HG03196 (cell line): ENCODE measurements at regions not wholly inside any gene's neighbourhood (a gene's known extent, or its start where the extent isn't known, plus 50 kb on each side); places are given as distances from the start of the nearest gene placed in this dataset.

Source experiments
- ATAC-seq: cut with Tn5 transposase; IDR thresholded peaks from one replicate; pipeline ENCODE4 v1.9.1; 2021; ENCODE audit not compliant: unreplicated experiment

DNA sequence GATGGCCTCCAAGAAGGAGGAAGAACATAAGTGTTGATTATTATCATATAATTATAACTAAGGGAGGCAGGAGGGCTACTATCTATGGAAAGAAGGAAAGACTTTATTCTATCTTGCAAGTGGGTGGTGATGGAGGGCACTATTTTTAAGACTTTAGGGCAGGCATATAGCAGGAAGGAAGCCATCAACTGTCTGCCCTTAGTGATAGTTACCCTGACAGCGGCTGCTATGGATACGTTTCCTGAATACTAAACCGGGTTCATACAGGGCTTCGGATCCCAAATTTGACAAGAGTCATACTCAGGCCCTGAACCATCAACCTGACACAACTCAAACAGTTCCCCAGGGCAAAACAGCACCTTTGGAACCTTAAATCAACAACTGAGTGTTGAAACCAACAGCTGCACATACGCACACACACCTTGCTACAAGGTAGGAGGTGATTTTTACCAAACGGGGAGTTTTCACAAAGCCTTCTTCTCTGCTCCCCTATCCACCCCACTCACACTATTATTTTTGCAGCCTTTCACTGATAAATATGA is 397.2 kb downstream of the OMA1 start:
- ATAC-seq: no peak

DNA sequence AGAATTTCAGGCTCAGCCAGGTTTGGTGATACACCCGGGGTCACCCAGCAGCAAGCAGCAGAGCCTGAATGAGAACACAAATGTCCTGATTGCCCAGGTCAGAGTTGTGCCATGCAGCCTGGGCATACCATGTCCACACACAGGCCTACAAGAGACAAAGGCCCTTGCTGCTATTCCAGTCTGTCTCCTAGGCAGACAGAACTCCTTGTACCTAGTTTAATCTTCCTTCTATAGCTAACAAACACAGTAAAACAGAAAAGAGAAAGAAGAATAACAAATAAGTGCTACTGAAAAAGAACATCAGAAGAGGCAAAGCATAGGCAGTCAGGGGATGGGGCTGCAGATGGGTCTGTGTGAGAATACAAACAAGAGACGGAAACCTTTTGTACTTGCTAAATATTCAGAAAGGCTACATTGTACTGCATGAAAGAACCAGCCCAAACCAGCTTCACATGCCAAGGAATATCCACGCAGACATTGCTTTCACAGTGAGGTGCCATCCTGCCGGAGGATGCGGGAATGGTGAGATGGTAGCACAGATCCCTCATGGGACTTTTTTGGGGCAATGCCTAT is 401.7 kb downstream of the OMA1 start:
- ATAC-seq: no peak

DNA sequence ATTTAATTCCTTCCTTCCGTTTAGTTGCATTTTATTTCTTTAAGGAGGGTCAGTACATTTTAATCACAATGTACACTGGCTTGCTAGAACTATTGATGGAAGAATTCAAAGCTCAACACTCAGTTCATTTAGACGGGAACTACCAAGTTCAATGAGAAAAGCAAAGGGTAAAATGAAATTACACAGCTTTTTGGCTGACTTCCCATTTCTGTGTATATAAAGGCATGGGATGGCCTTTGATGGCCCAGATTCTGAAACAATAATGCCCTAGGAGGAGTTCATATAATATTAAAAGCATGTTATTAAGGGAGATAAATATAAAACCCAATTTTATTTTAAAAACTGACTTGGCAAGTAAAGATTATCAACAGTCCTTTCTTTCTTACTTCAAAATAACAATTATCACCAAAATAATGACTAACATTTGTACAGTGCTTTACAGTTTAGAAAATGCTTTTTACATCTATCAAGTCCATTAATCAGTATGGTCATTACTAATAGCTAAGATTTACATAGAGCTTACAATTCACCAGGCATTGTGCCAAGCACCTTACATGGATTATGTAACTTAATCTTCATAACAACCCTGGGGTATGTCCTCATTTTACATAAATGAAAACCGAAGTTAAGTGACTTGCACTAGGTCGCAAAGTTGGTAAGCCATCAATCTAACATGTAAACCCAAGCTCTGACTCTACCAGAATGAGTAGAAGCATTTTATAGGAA is 402.4 kb downstream of the OMA1 start:
- ATAC-seq: no peak

DNA sequence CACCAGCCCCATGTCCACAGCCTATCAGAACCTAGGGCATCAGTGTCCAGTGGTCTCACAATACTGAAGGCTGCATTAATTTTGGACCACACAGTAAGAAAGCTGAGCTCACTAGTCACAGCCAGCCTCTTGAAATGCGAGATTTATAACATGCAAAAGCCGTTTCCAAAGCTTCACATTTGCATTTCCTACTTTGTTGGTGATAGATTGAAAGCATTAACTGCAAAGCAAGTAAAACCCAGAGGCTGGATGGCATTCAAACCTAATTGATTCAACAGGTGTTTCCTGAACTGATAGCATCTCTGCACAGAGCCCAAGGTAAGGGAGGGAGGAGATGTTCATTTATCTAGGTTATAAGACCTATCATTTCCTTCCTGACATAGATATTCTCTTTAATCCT is 410.1 kb downstream of the OMA1 start:
- no peak for ATAC-seq

DNA sequence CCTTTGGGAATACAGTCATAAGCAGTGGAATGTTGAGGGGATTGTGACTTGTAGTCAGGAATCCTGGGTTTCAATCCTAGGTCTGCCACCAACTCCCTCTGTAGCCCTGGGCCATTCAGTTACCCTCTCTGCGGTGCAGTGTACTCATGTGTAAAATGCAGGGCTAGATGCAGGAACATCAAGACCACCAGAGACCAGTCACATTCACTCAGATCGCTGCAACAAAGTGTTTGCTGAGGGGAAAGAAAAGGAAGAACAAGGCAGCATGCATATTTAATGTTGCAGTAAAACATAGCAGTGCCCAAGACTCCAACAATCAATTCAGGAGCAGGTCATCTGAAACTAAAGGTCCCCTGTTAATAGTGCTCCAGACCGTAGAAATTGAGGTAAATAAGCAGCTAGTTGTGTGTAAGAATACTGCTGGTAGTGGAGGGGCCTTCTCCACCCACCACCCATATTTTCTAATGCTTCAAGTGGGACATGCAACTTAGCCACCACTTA is 410.7 kb downstream of the OMA1 start:
- ATAC-seq: no peak

DNA sequence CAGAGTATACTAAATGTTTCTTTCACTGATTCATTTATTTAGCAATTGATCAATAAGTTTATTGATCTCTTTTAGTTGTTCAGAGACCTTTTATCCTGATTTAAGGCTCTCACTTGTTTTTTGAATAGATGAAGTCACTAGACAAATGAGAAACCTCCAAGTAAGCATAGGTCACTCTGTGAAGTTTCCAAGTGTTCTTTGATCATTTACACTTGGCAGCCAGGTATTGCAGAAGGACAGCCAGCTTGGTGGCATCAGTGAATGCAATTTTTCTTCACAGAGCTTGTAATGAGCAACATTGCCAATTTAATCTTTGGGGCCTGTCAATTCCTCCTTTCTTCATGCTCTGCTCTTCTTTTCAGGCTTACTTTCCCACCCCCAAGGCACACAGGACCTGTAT is 413.0 kb downstream of the OMA1 start:
- no peak for ATAC-seq

DNA sequence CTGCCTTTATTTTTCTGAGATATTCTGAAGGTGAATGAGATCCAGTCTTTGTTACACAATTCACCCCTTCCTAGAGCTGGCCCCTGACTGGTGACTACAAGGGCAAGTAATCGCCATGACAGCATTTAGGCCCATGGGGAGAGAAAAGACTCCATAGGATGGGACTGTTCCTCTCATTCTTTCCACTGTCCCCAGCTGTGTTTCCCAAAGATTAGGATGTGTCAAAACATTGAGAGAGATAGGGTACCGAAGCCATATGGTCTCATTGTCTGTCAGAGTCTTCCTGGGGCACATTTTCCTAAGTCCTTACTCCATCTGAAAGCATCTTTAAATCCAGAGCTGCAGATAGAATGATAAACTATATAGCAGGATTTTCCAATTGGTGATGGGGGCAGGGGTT is 423.5 kb downstream of the OMA1 start:
- no peak for ATAC-seq

DNA sequence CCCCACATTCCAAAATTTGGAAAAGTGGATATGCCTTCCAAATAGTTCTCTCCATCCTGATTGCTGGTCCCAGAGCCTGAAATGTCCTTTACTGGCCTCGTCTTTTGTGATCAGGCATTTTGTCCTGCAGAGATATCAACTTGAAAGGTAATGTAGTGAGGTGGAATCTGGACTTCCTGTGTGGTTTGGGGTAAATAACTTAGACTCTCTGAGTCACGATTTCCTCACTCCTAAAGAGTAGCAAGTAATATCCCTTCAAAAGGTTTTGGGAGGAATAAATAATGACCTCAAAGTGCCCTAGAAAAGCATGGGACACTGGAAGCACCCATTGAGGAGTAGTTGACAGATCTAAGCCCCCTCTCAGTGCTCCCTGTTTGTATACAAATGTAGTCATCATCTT is 426.6 kb downstream of the OMA1 start:
- ATAC-seq: no peak

DNA sequence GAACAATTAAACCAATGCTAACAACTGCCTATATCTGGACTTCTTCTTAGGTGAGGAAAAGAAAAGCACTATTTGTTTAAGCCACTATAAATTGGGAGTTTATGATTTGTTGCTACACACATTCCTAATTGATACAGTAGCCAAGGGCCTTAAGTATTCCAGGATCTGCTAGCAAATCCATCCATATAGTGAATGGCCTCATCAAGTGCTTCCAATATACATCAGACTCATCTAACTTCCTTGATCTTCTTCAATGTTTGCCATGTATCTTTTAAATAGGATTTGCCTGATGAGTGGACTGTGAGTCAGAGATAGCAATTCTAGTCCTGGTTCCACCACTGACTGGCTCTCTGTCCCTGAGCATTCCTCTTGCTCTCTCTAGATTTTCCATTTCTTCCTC is 430.2 kb downstream of the OMA1 start:
- no peak for ATAC-seq

DNA sequence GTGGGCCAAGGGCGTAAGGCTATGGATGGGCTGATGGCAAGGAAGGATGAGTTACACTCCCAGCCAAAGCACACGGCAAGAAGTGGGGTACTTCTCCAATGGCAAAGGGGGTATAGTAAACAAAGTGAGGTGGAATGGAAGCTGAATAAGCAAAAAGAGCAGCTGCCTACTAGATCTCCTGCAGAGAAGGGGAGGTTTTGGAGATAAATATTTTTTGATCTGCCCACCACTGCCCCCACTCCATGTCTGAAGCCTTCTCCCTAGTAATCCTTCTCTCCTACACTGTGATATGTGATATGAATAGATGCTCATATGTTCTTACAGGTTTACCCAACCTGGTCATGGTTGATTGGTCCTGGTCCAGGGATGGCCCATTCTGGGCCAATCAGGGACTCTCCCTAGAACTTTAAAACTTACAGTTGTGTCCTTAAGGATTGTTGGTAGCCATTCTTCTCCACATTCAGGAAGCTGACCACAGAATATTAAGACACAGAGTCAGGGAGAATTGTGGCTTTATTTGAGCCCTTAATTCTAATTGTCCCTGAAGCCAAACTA is 436.8 kb downstream of the OMA1 start:
- no peak for ATAC-seq

DNA sequence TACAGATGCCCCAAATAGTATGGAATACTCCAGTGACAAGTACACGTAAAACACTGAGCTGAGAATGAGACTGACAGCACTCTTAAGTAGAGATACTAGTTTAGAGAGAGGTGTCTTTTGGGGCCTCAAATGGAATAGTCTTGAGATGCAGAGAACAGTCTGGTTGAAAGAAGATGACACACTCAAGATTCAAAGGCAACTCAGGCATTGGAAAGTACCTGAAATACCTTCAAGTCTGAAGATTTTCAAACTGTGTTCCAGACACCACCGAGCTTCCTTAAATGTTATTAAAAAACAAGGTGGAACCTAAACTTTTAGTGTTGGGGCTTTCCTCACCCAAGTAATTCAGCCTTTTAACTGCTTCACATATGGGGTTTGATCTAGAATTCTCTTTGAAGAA is 437.7 kb downstream of the OMA1 start:
- no peak for ATAC-seq

DNA sequence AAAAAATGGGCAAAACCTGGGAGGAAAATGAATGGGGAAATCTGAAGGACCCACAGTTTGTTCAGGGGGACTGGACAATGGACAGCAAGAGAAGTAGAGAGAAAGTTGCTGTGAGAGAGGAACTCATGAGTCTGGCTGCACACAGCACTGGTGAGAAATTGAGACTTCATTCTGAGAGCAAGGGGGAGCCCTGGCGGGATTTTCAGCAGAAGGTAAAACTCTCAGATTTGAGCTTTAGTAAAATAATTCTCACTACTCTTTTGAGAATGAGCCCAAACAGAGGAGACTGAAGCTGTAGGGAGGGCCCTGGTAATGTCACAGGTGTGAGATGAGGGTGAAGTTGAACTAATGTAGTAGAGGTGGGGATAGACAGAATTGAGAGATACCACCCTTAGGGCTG is 438.6 kb downstream of the OMA1 start:
- no peak for ATAC-seq

DNA sequence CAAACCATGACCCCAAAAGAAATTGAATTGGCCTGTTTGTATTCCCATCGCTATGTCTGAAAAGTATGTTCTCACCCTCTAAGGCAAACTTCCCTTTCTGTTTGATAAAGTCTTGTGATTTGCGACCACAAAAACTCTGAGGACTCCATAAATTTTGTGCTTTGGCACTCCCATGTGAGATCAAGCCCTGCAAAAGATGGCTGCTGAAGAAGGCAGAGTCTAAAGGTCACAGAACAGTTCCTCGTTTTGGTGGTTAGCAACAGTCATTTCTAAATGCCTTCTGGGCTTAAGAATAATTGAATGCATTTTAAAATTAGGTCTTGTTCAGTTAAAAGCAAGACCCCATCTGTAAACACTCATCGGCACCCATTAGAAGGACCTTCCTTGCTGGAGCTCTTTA is 441.6 kb downstream of the OMA1 start:
- no peak for ATAC-seq

DNA sequence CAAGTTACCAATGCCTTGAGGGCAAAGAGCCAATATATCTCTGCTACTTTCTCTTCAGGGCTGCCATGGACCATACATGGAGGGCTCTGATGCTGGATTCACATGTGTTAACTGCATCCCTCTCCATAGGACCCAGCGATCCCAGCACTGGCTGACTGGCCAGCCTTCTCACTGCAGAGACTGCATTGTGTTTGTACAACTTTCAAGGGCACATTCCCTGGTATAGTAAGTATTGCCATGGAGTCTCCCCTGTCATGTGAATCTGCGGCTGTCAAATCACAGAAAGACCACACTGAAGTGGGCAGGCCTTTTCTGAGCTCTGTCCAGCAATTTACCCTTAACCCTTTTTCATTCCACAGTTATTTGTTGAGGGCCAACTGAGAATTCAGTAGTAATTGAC is 449.8 kb downstream of the OMA1 start:
- no peak for ATAC-seq

DNA sequence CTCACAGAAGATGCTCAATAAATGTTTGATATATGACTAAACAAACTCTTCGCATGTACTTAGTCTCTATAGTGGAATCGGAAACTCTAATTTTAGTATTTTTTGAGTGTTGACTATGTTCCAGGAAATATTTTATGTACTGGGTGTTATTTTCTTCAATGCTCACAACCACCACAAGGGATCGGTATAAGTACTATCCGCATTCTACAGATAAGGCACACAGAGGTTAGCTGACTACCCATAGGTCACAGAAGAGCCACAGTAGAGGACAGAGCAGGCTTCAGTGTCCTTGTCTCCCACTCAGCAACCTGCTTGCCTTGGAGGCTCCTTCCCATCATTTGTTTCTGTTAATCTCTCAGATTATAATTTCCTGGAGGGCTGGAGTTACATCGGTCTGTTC is 451.3 kb downstream of the OMA1 start:
- ATAC-seq: no peak

DNA sequence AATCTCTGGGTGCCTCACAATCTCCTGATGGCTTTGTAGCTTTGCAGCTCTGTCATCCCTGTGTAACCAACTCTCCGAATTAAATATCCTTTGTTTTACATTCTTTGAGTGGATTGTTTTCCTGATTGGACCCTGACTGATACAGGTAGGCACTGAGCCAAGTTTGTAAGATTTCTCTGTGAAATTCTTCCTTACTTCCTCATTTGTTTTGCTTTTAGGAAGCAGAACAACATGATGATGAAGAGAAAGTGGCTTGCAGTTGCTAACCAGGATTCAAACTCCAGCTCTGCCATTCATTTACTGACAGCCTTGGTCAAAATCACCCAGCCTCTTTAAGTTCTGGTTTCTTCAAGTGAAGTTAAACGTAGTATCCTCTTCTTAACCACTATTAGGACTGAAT is 452.3 kb downstream of the OMA1 start:
- ATAC-seq: no peak

DNA sequence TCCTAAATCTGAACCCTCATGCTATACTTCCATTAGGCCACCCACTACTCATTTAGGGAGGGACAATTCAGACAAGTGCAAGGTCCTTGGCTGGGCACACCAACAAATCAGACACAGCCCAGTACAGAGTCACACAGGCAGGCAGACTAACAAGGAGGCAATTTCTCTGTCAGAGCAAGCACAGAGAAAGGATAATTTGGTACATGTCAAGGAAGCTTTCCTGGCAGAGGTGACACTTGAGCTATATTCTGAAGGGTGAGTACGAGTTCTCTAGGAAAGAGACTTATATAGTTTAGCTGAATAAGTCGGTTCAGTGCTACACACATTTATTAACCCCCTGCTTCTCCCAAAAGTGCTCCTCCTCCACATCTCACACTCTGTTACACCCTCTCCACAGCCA is 455.9 kb downstream of the OMA1 start:
- ATAC-seq: no peak

DNA sequence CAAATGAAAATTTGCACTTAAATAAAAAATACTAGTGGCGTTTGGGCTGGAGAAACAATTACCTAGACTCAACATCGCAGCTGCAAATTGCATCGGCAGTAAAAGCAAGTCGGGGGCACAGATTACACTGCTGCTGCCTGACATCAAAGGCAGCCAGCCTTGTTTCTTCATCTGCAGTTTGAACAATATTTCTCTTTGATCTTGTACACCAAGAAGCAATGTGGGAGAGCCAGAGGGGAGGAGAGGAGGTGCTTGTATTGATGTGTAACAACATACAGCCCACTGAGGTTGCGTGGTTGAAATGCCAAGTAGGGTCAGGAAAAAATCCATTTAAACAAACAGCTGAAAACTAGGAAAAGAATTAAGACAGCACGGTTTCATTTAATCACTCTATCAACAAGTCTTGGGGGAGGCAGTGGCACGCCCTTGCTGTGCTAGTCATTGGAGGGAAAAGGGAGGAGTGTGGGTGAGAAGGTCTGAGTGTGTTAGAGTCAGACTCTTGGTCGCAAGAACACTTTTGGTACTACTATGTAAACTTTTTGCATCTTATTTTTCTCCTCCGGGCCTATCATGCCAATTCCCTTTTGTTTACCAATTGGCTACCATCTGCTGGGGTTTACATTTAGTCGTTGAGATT is 456.5 kb downstream of the OMA1 start:
- no peak for ATAC-seq

DNA sequence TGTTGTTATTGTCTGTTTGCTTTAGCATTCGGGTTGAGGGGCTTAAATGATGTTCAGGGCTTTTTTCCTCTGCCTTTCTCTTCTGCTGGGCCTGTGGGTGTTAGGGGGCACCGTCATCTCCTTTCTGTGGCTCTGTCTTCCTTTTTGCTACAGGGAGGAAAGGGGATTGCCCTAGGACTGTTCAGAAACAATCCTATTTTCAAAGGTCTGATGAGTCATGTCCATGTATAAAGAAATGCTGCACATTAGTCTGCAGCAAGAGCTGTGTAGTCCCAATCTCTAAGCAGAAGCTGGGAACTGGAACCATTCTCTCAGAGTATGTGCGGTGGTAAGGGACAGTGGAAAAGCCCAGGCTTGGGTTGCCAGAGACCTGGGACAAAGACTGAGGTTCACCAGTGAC is 462.3 kb downstream of the OMA1 start:
- ATAC-seq: no peak

DNA sequence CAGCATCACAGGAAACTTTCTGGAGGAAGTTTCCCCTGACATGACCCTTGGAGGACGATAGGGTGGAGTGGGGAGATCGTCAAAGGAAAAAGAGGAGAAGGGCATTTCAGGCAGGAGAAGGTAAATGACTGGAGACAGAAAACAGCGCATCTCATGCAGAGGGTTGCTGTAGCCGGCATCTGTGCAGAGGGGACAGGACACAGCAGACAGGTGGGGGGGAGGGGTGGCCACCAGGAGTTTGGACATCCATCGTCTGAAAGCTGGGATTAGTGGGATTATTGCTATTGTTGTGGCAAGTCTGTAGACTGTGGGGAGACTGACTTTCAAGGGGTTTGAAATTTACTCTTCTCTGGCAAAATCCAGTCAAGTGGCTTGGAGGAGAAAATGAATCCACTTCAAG is 463.9 kb downstream of the OMA1 start:
- ATAC-seq: no peak

DNA sequence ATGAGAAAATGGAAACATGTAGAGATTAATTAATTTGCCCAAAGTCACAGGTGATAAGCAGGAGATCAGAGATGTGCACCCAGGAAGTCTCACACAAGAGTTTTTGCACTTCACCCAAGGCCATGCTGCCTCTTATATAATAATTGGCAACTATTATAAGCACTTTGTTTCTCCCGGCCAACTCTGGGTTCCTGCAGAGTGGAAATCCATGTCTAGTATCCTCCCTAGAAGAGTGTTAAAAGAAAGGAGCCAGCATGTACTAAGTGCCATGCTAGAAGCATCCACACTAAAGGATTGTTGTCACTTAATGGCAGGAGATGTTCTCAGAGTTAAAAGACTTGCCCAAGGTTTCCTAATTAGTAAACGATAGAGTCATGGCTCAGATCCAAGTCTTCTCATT is 470.3 kb downstream of the OMA1 start:
- ATAC-seq: no peak

DNA sequence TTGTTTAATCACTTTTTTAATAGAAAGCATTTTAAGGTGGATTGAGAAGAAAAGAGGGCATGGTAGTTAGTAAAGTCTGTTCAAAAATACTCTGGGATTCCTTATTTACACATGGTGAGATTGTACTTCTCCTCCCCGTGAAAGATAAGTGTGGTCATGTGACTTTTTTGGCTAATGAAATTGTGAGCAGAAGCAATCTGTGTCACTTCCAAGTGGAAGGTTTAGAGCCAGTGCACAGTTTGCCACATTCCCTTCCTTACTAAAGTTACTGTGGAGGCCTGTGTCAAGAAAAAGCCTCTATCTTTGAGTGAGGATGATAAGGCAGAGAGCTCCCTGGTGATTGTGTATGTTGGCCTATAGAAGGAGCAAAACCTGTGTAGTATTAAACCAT is 471.3 kb downstream of the OMA1 start:
- ATAC-seq: no peak
